Brain microvascular endothelial cell (primary cell): ENCODE measurements at regions not wholly inside any gene's neighbourhood (a gene's known extent, or its start where the extent isn't known, plus 50 kb on each side); places are given as distances from the start of the nearest gene placed in this dataset.

Experiments used
- DNase-seq: peaks from one replicate; pipeline ENCODE4 v3.0.0-alpha.2; 2020
- H3K27ac ChIP-seq: fragments of 250-450 bp; sonication (Bioruptor Pico); 2 replicates; pipeline ENCODE4 v1.5.1; 2020; ENCODE audit warnings: mild to moderate bottlenecking, moderate library complexity
- H3K27me3 ChIP-seq: fragments of 250-450 bp; sonication (Bioruptor Pico); replicated peaks from 2 replicates; pipeline ENCODE4 v1.5.1; 2020; ENCODE audit warnings: mild to moderate bottlenecking
- H3K36me3 ChIP-seq: fragments of 250-450 bp; sonication (Bioruptor Pico); replicated peaks from 2 replicates; pipeline ENCODE4 v1.5.1; 2020; ENCODE audit warnings: mild to moderate bottlenecking
- H3K4me3 ChIP-seq: 2 replicates; pipeline ENCODE4 v1.5.1; 2011; ENCODE audit warnings: low read depth, mild to moderate bottlenecking, control low read depth, low read length, moderate library complexity
- CTCF ChIP-seq: IDR thresholded peaks from 2 replicates; pipeline ENCODE4 v1.5.1; 2011; ENCODE audit warnings: low read depth, mild to moderate bottlenecking, moderate library complexity, low read length, control low read depth, inconsistent platforms; ENCODE audit errors: missing control alignments
- in situ Hi-C: cut with HindIII; loops from 2 replicates; pipeline ENCODE4 v1.10.0; 2017; ENCODE audit warnings: low sequenced_read_pairs, low pct_ligation_motif_present

GRCh38 chr4:177147668-177148067 lies 162.0 kb upstream of the NEIL3 start:
- in situ Hi-C loops, result no loop called here
- Histone ChIP-seq H3K36me3 (no peaks in the 10 kb centered on the region), H3K27me3 (no peaks in the 10 kb centered on the region), H3K4me3 (no peak overlapping the region), H3K27ac (no peak overlapping the region)
- DNase-seq, result no peak
- no peak for TF ChIP-seq CTCF

DNA sequence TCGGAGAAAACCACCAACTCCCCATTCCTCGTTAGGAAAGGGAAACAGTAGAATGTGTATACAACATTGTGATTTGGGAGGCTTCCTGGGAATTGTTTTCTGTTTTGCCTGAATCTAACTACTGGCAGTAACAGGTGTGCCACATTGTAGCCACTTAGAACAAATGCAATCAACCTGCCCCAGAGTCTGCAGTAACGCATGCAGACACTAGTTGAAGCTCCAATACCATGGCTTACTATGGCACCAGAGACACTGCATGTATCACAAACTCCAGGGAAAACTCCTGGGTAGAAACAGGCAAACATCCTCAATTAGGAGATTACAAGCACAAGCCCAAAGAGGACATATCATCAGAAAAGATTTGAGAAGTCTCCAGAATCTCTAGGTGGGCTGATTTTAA lies 154.2 kb upstream of the NEIL3 start:
- H3K36me3 ChIP-seq, result no peaks in the 10 kb centered on the region
- no peak for DNase-seq
- no peak overlapping the region for H3K4me3 ChIP-seq
- H3K27ac ChIP-seq, result no peak overlapping the region
- in situ Hi-C loops, result no loop called here
- no peaks in the 10 kb centered on the region for H3K27me3 ChIP-seq
- no peak for TF ChIP-seq CTCF

DNA sequence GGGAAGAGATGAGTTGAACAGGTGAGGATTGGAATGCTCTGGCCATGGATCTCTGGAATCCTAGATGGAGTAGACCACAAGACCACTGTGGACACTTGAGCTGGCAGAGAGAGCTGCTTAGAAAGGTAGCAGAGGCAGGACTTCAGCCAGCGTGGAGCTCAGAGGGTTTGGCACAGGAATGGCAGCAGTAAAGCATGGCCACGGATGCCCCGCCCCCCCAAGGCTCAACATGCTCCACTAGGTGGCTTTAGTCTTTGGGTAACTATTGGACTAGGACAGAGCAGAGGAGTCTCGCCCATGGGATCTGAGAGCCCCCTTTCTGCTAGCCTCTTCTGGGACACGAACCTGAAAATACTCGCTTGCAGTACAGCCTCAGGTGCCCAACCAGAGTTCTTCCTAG lies 150.1 kb upstream of the NEIL3 start:
- Histone ChIP-seq H3K27ac (no peak overlapping the region), H3K36me3 (no peaks in the 10 kb centered on the region), H3K4me3 (no peak overlapping the region), H3K27me3 (no peaks in the 10 kb centered on the region)
- no peak for TF ChIP-seq CTCF
- no peak for DNase-seq
- in situ Hi-C loops, result no loop called here

- Histone ChIP-seq H3K27ac (no peak overlapping the region), H3K4me3 (no peak overlapping the region), H3K36me3 (no peaks in the 10 kb centered on the region), H3K27me3 (no peaks in the 10 kb centered on the region)
- TF ChIP-seq CTCF, result no peak
- DNase-seq, result no peak
- in situ Hi-C loops, result no loop called here
Measured at GRCh38 chr4:177161781-177162180, 147.9 kb upstream of the NEIL3 start.

DNA sequence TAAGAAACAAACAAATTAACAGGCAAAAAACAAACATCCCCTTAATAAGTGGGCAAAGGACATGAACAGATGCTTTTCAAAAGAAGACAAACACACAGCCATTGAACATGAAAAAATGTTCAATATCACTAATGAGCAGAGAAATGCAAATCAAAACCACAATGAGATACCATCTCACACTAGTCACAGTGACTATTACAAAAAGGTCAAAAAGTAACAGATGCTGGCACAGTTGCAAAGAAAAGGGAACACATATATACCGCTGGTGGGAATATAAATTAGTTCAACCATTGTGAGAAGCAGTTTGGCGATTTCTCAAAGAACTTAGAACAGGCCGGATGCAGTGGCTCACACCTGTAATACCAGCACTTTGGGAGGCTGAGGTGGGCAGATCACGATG lies 146.1 kb upstream of the NEIL3 start:
- in situ Hi-C loops, result no loop called here
- H3K27me3 ChIP-seq, result no peaks in the 10 kb centered on the region

More for the DNA sequence above, 146.1 kb upstream of the NEIL3 start:
- no peaks in the 10 kb centered on the region for H3K36me3 ChIP-seq
- DNase-seq, result no peak
- no peak overlapping the region for H3K27ac ChIP-seq
- H3K4me3 ChIP-seq, result no peak overlapping the region
- TF ChIP-seq CTCF, result no peak
